ENCODE measurements at regions not wholly inside any gene's neighbourhood (a gene's known extent, or its start where the extent isn't known, plus 50 kb on each side); places are given as distances from the start of the nearest gene placed in this dataset.

DNA sequence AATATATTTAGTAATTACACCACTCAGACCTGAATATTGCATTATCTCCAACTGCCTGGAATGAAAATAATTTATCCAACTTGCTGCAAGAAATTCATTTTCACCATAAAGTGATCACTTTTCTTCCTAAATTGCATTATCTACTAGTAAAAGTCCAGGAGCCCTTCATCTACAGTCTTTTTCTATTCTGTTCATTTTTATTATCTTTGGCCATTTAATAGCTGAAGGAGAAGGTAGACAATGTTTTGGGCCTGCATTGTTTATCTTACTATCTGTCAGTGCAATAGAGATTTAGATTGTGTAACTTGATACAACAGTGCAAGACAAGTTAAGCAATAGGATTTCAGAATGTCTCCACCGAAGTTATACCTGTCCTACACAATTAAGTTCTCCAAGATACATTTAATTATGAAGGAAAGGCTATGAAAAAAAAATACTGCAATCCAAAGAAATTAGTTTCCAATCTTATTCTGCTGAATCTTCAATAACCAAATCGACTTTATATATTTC, 1339.7 kb upstream of the CDH6 start:
- Histone ChIP-seq H3K36me3 (ENCODE audit: control insufficient read depth, low read length) (no peaks in the 10 kb centered on the region), H3K79me2 (ENCODE audit: control insufficient read depth, low read length) (no peaks in the 10 kb centered on the region), H3K9me2 (replicated peaks; ENCODE audit: control insufficient read depth, low read length) (no peaks in the 10 kb centered on the region), H3K27ac (ENCODE audit: low read depth, low read length) (no peak overlapping the region), H3F3A (ENCODE audit: control insufficient read depth, insufficient read depth) (no peaks in the 10 kb centered on the region), H3K9me3 (ENCODE audit: control insufficient read depth, insufficient read depth, low read length) (no peaks in the 10 kb centered on the region), H4K20me1 (ENCODE audit: control insufficient read depth, insufficient read depth, low read depth, low read length) (no peaks in the 10 kb centered on the region), H3K27me3 (ENCODE audit: control insufficient read depth, low read length) (no peaks in the 10 kb centered on the region), H3K4me3 (ENCODE audit: low read length) (no peak overlapping the region), H3K4me2 (ENCODE audit: low read length) (no peak overlapping the region), H3K4me1 (ENCODE audit: control insufficient read depth, low read length) (no peaks in the 10 kb centered on the region)
- TF ChIP-seq, protein P1, sequence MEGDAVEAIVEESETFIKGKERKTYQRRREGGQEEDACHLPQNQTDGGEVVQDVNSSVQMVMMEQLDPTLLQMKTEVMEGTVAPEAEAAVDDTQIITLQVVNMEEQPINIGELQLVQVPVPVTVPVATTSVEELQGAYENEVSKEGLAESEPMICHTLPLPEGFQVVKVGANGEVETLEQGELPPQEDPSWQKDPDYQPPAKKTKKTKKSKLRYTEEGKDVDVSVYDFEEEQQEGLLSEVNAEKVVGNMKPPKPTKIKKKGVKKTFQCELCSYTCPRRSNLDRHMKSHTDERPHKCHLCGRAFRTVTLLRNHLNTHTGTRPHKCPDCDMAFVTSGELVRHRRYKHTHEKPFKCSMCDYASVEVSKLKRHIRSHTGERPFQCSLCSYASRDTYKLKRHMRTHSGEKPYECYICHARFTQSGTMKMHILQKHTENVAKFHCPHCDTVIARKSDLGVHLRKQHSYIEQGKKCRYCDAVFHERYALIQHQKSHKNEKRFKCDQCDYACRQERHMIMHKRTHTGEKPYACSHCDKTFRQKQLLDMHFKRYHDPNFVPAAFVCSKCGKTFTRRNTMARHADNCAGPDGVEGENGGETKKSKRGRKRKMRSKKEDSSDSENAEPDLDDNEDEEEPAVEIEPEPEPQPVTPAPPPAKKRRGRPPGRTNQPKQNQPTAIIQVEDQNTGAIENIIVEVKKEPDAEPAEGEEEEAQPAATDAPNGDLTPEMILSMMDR (IDR thresholded peaks at IDR 0.05; ENCODE audit: low read depth, low read length, poor library complexity, severe bottlenecking) = no peak
- no peak for TF ChIP-seq EZH2phosphoT487 (IDR thresholded peaks at IDR 0.05; ENCODE audit: borderline replicate concordance, low read length)

DNA sequence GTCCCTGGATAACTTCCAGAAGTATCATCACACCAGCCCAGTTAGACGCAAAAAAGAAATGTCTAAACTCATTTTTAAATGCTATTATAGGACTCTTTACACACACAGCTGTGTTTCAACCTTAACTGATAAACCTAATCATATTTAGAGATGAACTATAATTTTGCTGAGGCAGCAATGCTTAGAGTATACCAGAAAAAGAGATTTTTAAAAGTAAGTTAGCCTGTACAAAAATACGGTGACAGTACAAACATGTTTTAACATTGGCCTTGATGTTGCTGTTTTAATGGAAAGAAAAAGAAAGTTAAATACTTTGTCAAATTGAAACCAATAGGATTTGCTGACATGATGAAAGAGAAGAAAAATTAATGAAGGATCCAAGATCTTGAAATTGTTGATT, 1341.2 kb upstream of the CDH6 start:
- no peaks in the 10 kb centered on the region for H3K79me2 ChIP-seq (ENCODE audit: control insufficient read depth, low read length)
- H3K36me3 ChIP-seq (ENCODE audit: control insufficient read depth, low read length) = no peaks in the 10 kb centered on the region
- H3K27me3 ChIP-seq (ENCODE audit: control insufficient read depth, low read length) = no peaks in the 10 kb centered on the region
- H4K20me1 ChIP-seq (ENCODE audit: control insufficient read depth, insufficient read depth, low read depth, low read length) = no peaks in the 10 kb centered on the region
- H3K27ac ChIP-seq (ENCODE audit: low read depth, low read length) = no peak overlapping the region
- TF ChIP-seq, protein P1 (IDR thresholded peaks at IDR 0.05; ENCODE audit: low read depth, low read length, poor library complexity, severe bottlenecking) = no peak
- TF ChIP-seq EZH2phosphoT487 (IDR thresholded peaks at IDR 0.05; ENCODE audit: borderline replicate concordance, low read length) = no peak
- H3K9me3 ChIP-seq (ENCODE audit: control insufficient read depth, insufficient read depth, low read length) = no peaks in the 10 kb centered on the region
- no peaks in the 10 kb centered on the region for H3F3A ChIP-seq (ENCODE audit: control insufficient read depth, insufficient read depth)
- no peaks in the 10 kb centered on the region for H3K9me2 ChIP-seq (replicated peaks; ENCODE audit: control insufficient read depth, low read length)
- no peaks in the 10 kb centered on the region for H3K4me1 ChIP-seq (ENCODE audit: control insufficient read depth, low read length)
- H3K4me3 ChIP-seq (ENCODE audit: low read length) = no peak overlapping the region
- no peak overlapping the region for H3K4me2 ChIP-seq (ENCODE audit: low read length)

DNA sequence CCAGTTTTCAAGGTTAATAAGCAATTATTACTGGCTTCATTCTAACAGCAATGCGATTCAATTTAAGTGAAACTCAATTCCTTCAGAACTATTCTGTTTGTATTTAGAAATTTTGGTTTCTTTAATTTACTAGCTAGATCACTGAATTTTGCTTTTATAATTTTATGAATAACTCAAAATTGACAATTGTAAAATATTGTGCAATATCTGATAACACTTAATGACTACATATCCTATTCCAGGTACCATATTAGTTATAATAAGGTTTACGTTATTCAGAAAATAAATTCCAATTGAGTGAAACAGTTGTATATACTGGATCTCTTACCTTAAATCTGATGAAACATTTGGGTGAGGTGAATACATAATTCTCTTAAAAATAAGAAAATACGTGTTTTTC, 1348.3 kb upstream of the CDH6 start:
- Histone ChIP-seq H3K4me2 (ENCODE audit: low read length) (no peak overlapping the region), H3K4me1 (ENCODE audit: control insufficient read depth, low read length) (no peaks in the 10 kb centered on the region), H3K27me3 (ENCODE audit: control insufficient read depth, low read length) (no peaks in the 10 kb centered on the region), H3K4me3 (ENCODE audit: low read length) (no peak overlapping the region), H3K79me2 (ENCODE audit: control insufficient read depth, low read length) (no peaks in the 10 kb centered on the region), H3F3A (ENCODE audit: control insufficient read depth, insufficient read depth) (no peaks in the 10 kb centered on the region), H3K9me3 (ENCODE audit: control insufficient read depth, insufficient read depth, low read length) (no peaks in the 10 kb centered on the region), H3K9me2 (replicated peaks; ENCODE audit: control insufficient read depth, low read length) (no peaks in the 10 kb centered on the region), H3K36me3 (ENCODE audit: control insufficient read depth, low read length) (no peaks in the 10 kb centered on the region), H3K27ac (ENCODE audit: low read depth, low read length) (no peak overlapping the region), H4K20me1 (ENCODE audit: control insufficient read depth, insufficient read depth, low read depth, low read length) (no peaks in the 10 kb centered on the region)
- TF ChIP-seq, protein P1 (IDR thresholded peaks at IDR 0.05; ENCODE audit: low read depth, low read length, poor library complexity, severe bottlenecking) = no peak
- no peak for TF ChIP-seq EZH2phosphoT487 (IDR thresholded peaks at IDR 0.05; ENCODE audit: borderline replicate concordance, low read length)
